ENCODE measurements at regions not wholly inside any gene's neighbourhood (a gene's known extent, or its start where the extent isn't known, plus 50 kb on each side); places are given as distances from the start of the nearest gene placed in this dataset.

GRCh38 chr10:113971349-113971973 lies 72.2 kb upstream of the ADRB1 start:
- no TSS peak for BruUV-seq (replicated peaks)
- Histone ChIP-seq H3K9me3 (ENCODE audit: control insufficient read depth in 1 of 2, insufficient read depth in 1 of 2, low read depth in 1 of 2, low read length in 2 of 2) (peaks cover 3 to 6% of the 10 kb centered on the region in 2 experiments; a peak in 1 of 4 replicates), H3K27ac (ENCODE audit: low read depth, low read length) (no peak overlapping the region), H4K20me1 (ENCODE audit: insufficient read depth) (no peaks in the 10 kb centered on the region), H3K36me3 (ENCODE audit: control insufficient read depth in 1 of 2, insufficient read depth in 2 of 2, low read length in 2 of 2) (no peaks in the 10 kb centered on the region), H2AFZ (ENCODE audit: low read depth, low read length, poor library complexity, severe bottlenecking) (no peak overlapping the region), H3K27me3 (ENCODE audit: insufficient read depth, low read length) (no peaks in the 10 kb centered on the region), H3K79me2 (ENCODE audit: insufficient read depth, low read length) (no peaks in the 10 kb centered on the region), H3K4me1 (ENCODE audit: control insufficient read depth in 1 of 2, insufficient read depth in 2 of 2, low read length in 2 of 2) (no peaks in the 10 kb centered on the region), H3K4me3 (replicated peaks in 1 of 2; ENCODE audit: low read depth in 1 of 2, low read length in 2 of 2) (no peak overlapping the region), H3K9ac (ENCODE audit: low read length) (no peak overlapping the region), H3K4me2 (ENCODE audit: low read length) (no peak overlapping the region), H3K9me2 (ENCODE audit: insufficient read depth) (no peaks in the 10 kb centered on the region)
- TF ChIP-seq FOSL1 (IDR thresholded peaks at IDR 0.05; ENCODE audit: low read depth), result no peak
- TF ChIP-seq POLR2A (IDR thresholded peaks at IDR 0.05; ENCODE audit: borderline replicate concordance, extremely low read depth, insufficient read depth, insufficient read length), result no peak
- TF ChIP-seq SIN3A (IDR thresholded peaks at IDR 0.05; ENCODE audit: low read depth), result no peak
- no peak for TF ChIP-seq RAD21 (IDR thresholded peaks at IDR 0.05; ENCODE audit: low read depth)
- TF ChIP-seq CEBPB (IDR thresholded peaks at IDR 0.05; ENCODE audit: low read depth), result no peak
- no peak for TF ChIP-seq ZFX (IDR thresholded peaks at IDR 0.05)
- TF ChIP-seq ZBTB33 (IDR thresholded peaks at IDR 0.05; ENCODE audit: extremely low read depth, insufficient replicate concordance, low read length), result no peak
- TF ChIP-seq EZH2phosphoT487 (IDR thresholded peaks at IDR 0.05; ENCODE audit: borderline replicate concordance), result no peak
- TF ChIP-seq JUND (IDR thresholded peaks at IDR 0.05), result no peak
- no peak for TF ChIP-seq ZNF274 (IDR thresholded peaks at IDR 0.05; ENCODE audit: low read depth, low read length)
- no peak for TF ChIP-seq CTCF (IDR thresholded peaks at IDR 0.05 in 2 of 3, conservative IDR thresholded peaks at IDR 0.05 in 1 of 3; ENCODE audit: borderline replicate concordance in 1 of 3, insufficient read depth in 1 of 3, low read depth in 2 of 3, low read length in 2 of 3)
- TF ChIP-seq ELF1 (IDR thresholded peaks at IDR 0.05; ENCODE audit: borderline replicate concordance, low read depth), result no peak
- TF ChIP-seq, protein P1, sequence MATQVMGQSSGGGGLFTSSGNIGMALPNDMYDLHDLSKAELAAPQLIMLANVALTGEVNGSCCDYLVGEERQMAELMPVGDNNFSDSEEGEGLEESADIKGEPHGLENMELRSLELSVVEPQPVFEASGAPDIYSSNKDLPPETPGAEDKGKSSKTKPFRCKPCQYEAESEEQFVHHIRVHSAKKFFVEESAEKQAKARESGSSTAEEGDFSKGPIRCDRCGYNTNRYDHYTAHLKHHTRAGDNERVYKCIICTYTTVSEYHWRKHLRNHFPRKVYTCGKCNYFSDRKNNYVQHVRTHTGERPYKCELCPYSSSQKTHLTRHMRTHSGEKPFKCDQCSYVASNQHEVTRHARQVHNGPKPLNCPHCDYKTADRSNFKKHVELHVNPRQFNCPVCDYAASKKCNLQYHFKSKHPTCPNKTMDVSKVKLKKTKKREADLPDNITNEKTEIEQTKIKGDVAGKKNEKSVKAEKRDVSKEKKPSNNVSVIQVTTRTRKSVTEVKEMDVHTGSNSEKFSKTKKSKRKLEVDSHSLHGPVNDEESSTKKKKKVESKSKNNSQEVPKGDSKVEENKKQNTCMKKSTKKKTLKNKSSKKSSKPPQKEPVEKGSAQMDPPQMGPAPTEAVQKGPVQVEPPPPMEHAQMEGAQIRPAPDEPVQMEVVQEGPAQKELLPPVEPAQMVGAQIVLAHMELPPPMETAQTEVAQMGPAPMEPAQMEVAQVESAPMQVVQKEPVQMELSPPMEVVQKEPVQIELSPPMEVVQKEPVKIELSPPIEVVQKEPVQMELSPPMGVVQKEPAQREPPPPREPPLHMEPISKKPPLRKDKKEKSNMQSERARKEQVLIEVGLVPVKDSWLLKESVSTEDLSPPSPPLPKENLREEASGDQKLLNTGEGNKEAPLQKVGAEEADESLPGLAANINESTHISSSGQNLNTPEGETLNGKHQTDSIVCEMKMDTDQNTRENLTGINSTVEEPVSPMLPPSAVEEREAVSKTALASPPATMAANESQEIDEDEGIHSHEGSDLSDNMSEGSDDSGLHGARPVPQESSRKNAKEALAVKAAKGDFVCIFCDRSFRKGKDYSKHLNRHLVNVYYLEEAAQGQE (IDR thresholded peaks at IDR 0.05; ENCODE audit: low read depth), result no peak
- no peak for TF ChIP-seq YY1 (IDR thresholded peaks at IDR 0.05; ENCODE audit: extremely low read depth, insufficient replicate concordance, low read depth, low read length)
- TF ChIP-seq CBX3 (IDR thresholded peaks at IDR 0.05; ENCODE audit: low read depth), result no peak
- no peak for ATAC-seq
- intact Hi-C loops (cut with micrococcal nuclease), result no loop called here
- CTCF ChIA-PET, result no interaction called here
- POLR2A ChIA-PET, result no interaction called here
- RAD21 ChIA-PET (ENCODE audit: low non-redundant PET in 1 of 2, low total read pairs in 2 of 2, uncharacterized antibody in 2 of 2, unreplicated experiment in 2 of 2), result no interaction called here
- DNase-seq (ENCODE audit: low read depth, low spot score), result no peak
